HG03432 (cell line): ENCODE measurements at regions not wholly inside any gene's neighbourhood (a gene's known extent, or its start where the extent isn't known, plus 50 kb on each side); places are given as distances from the start of the nearest gene placed in this dataset.

Source experiments
- ATAC-seq: cut with Tn5 transposase; IDR thresholded peaks from one replicate; pipeline ENCODE4 v1.9.1; 2021; ENCODE audit warnings: mild to moderate bottlenecking, moderate library complexity; ENCODE audit not compliant: unreplicated experiment

DNA sequence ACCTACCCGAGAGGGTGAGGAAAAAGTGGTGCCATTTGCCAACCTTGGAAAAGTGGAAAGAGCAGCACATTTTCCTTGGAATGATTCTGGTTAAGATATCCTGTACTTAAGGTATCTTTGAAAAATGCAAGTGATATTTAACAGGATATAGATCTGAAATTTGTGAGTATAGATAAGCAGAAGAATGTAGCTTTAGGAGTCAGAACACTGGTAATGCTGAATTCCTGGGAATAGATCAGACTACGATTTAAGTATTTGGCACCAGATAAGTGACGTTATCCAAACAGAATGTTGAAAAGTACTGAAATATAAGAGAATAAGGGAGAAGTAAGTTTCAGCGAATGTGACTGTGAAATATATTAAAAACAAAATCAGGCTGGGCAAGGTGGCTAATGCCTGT is 210.1 kb downstream of the PCDH7 start:
- no peak for ATAC-seq

DNA sequence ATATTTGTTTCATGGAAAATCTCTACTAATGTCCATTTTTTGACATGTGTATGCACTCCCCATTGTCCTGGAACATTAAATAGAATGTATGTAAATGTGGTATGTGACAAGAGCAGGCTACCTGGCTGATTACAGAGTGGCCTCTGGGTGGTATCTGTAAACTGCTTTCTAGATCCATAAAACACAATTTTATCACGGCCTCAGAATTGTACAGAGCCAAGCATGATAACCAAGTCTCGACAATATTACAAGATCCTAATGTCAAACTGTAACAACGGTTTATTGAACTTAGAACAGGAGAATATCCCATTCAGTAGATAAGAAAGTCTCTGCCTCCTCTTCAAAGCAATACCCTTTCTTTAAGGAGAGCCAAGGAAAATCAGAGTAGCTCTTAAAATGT is 212.4 kb downstream of the PCDH7 start:
- ATAC-seq: no peak

DNA sequence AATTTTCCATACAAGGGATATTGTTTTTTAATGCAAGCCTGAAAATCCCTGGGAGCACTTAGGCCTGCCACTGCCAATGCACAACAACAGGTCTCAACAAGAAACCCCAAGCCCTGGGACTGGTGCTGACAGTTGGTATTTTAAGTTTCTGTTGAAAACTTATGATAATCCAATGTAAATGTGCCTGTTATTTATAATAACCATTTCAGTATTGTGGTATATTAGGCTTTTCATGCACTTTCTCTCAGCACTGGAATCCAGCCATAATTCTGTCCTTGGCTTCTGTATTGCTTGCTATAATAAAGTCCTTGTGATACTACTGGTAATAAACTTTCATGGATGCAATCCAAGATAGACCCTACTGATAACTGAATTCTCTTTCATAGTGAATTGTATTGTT is 218.9 kb downstream of the PCDH7 start:
- no peak for ATAC-seq

GRCh38 chr4:30939684-30940083 is 219.5 kb downstream of the PCDH7 start:
- no peak for ATAC-seq

GRCh38 chr4:30941641-30942040 is 221.5 kb downstream of the PCDH7 start:
- ATAC-seq: no peak

DNA sequence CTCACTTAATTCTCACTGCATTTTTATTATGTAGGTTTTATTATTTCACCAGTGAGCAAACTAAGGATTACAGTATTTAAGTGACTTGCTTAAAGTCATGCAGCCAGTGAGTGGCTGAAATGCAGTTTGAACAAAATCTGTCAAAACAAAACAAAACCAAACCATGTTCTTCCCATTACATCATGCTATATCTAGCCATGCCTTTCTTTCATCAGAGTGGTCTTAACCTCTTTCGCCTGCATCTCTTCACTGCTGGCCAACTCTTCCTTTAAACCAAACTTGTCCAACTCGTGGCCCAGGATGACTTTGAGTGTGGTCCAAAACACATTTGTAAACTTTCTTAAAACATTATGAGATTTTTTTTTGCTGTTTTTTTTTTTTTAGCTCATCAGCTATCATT is 223.2 kb downstream of the PCDH7 start:
- no peak for ATAC-seq

DNA sequence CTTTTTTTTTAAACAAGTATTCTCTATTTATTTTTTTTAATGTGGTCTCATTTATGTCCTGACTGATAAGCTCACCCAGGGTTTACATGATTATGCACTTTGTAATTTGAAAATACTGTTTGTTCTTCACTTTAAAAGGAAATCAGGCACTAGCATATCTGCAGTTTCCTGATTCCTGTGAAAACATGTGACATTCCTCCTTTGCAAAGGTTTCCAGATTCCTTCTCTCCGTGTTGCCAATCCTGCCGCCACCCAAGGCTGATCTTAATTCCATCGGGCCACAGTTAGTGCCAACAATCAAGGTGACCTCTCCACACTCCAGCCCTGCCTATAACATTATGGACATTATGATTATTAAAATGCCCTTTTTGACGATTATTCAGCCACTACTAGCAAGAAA is 225.4 kb downstream of the PCDH7 start:
- ATAC-seq: no peak

DNA sequence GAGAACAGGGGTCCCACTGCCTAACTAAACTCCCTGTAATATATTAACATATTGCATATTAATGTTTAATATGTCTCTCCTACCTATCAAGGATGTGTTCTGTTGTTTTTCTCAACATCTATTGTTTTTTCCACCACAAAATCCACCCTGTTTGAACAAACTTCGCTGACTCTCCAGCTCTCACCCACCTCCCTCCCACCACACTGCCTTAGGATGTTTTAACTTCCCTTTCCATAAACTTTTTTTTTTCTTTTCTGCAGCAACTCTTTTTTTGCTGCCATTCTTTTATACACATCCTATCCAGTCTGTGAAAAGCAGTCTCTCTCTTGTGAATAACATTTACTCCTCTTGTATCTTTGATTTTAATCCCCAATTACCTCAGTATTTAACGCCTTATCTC is 226.1 kb downstream of the PCDH7 start:
- ATAC-seq: no peak

DNA sequence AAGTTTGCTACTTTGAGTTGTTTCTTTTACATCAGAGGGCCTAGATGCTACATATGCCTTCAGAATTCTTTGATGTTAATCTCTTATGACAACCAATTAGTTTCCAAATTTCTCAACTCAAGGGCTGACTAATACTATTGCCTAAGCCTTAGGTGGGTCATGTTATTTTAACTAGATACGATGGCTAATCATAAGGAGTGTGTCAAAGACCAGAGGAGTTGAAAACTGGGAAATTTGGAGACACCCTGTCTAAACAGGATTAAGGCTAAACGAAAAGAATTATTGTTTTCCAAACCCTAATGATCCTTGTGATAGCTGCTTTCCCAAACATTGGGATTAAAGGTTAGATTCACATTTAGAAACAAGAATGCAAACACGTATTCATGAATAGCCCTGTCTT is 228.5 kb downstream of the PCDH7 start:
- ATAC-seq: no peak

DNA sequence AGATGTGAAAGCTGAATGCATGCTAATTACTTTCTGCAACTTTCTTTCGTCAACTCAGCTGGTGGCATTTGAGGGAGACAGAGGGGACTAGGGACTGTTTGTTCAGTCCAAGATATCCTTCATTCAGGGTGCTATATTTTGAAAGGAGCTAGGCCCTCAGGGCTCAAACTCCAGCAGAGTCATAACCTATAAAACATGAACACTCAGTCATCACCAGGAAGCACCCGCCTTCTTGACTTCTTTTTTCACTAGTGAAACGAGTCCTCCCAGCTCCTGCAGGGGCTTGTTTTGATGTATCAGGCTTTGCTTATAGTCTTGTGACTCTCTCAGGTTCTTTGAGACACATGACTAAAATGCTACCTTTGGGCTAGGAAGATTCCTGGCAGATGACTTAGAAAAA is 230.6 kb downstream of the PCDH7 start:
- ATAC-seq: no peak

DNA sequence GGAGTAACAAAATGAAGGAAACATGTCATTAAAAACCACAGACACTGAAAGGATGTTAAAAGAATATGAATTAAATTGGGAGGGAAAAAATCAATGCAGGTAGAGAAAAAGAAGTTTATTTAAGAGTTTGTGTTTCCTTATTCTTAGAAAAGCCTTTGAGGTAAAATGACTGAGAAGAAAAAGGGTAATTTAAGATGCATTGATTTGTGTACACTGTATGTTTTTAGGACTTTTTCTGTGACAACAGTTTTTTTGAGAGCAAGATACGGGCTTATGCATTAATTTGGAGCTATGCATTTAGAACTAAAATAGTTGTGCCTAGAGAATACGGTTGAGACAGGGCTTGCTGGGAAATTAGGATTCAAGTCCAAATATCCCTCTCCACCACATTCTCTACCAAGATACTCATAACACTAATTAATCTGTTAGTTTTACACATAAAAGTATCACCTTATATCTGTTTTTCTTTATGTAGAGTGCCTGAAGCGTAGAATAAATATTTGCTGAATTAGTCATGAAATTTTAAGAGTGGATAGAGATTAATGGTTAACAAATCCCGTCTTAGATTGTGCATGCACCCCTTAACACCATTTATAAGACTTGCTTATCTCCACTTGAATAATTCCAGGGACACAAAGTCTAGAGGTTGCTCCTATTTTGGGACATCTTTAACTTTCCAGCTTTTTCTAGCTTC is 232.5 kb downstream of the PCDH7 start:
- ATAC-seq: no peak

GRCh38 chr4:30953799-30954198 is 233.6 kb downstream of the PCDH7 start:
- no peak for ATAC-seq

GRCh38 chr4:30956916-30957315 is 236.7 kb downstream of the PCDH7 start:
- ATAC-seq: no peak

- ATAC-seq: no peak
Observed at GRCh38 chr4:30957706-30958105, 237.5 kb downstream of the PCDH7 start.

- no peak for ATAC-seq
Observed at GRCh38 chr4:30959781-30960485, 239.8 kb downstream of the PCDH7 start.

- no peak for ATAC-seq
Observed at GRCh38 chr4:30962939-30963338, 242.8 kb downstream of the PCDH7 start.

GRCh38 chr4:30968926-30969325 is 248.8 kb downstream of the PCDH7 start:
- ATAC-seq: no peak

DNA sequence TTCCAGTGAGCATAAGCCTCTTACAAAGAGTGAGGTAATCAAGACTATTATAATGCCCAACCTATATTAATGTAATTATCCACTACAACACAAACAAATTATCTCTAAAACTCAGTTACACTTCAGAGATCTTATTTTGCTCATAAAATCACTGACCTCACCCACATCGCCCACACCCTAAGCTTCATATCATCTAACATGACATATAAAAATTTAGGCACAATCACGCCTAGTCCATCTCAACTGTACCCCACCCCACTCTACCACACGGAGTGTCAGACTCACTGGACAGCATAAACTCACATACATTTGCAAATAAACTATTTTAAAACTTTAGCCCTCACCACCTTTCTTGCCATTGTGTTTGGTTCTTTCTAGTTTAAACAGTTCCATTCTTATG is 252.4 kb downstream of the PCDH7 start:
- ATAC-seq: no peak

DNA sequence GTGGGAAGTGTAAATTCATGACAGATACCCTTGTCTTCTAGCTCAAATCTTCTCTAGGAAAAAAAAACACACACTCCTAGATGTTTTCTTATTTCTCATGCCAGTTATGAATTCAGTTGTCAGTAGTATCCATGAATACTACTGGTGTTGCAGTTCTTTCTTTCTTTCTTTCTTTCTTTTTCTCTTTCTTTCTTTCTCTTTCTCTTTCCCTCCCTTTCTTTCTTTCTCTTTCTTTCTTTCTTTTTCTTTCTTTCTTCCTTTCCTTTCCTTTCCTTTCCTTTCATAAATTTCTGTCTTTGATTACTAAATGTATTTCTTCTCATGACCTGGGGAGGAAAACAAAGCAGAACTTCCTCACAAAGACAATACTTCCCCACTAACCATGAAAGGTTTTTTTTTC is 253.8 kb downstream of the PCDH7 start:
- ATAC-seq: no peak

DNA sequence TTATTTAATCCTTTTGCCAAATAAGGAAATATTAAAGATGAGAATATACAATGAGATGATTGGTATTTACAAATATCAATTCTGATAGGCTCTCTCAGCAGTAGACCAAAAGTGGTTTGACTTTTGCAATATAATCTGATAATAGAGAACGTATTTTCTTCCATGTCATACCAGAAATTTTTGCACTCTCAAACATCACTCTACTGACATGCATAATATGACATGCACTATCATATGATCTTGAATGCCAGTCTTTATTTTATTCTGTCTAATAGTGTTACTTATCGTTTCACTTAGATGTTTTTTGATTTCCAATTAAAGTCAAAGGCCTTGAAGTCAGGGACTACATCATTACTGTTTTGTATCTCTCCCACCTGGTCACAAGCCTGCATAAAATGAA is 259.2 kb downstream of the PCDH7 start:
- no peak for ATAC-seq

DNA sequence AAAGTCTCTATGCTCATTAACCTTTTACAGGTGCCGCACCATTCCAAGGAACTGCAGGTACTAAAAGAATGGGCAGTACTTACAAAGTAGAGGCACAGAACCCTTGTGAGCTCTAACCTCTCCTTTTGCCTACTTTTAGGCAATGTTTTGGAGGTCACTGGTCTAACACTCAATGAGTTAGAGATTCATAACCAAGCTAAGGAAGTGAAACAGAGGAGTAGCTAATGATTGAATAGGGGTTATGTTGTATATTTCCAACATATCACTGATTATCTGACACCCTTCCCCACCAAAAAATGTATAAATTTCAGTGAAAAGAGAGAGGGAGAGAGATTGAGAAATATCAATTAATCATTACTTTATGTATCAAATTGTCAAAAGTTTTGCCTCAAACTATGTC is 269.3 kb downstream of the PCDH7 start:
- ATAC-seq: peak; percentile 45

- no peak for ATAC-seq
Observed at GRCh38 chr4:30996841-30997240, 276.7 kb downstream of the PCDH7 start.

GRCh38 chr4:31005037-31005436 is 284.9 kb downstream of the PCDH7 start:
- no peak for ATAC-seq
